ENCODE measurements at regions not wholly inside any gene's neighbourhood (a gene's known extent, or its start where the extent isn't known, plus 50 kb on each side); places are given as distances from the start of the nearest gene placed in this dataset.

GRCh38 chr10:123570898-123571515 lies 95.1 kb upstream of the GPR26 start:
- H3K4me3 ChIP-seq (ENCODE audit: low read length), result no peak overlapping the region
- no peak for DNase-seq (ENCODE audit: low read depth, low spot score)

- peak; percentile 50 for DNase-seq (ENCODE audit: low read depth, low spot score)
- no peak overlapping the region for H3K4me3 ChIP-seq (ENCODE audit: low read length)
These were observed 94.2 kb upstream of the GPR26 start for GRCh38 chr10:123571978-123572377.

GRCh38 chr10:123573236-123574108 lies 92.7 kb upstream of the GPR26 start:
- no peak overlapping the region for H3K4me3 ChIP-seq (ENCODE audit: low read length)
- DNase-seq (ENCODE audit: low read depth, low spot score), result no peak

GRCh38 chr10:123574109-123574698 lies 92.0 kb upstream of the GPR26 start:
- no peak overlapping the region for H3K4me3 ChIP-seq (ENCODE audit: low read length)
- DNase-seq (ENCODE audit: low read depth, low spot score), result no peak

GRCh38 chr10:123575105-123575504 lies 91.0 kb upstream of the GPR26 start:
- DNase-seq (ENCODE audit: low read depth, low spot score), result no peak
- H3K4me3 ChIP-seq (ENCODE audit: low read length), result no peak overlapping the region

- DNase-seq (ENCODE audit: low read depth, low spot score), result no peak
- no peak overlapping the region for H3K4me3 ChIP-seq (ENCODE audit: low read length)
These were observed 89.4 kb upstream of the GPR26 start for GRCh38 chr10:123576706-123577105.

- DNase-seq (ENCODE audit: low read depth, low spot score), result no peak
- H3K4me3 ChIP-seq (ENCODE audit: low read length), result no peak overlapping the region
These were observed 88.2 kb upstream of the GPR26 start for GRCh38 chr10:123577921-123578461.

- DNase-seq (ENCODE audit: low read depth, low spot score), result no peak
- no peak overlapping the region for H3K4me3 ChIP-seq (ENCODE audit: low read length)
These were observed 87.4 kb upstream of the GPR26 start for GRCh38 chr10:123578721-123579120.

- H3K4me3 ChIP-seq (ENCODE audit: low read length), result no peak overlapping the region
- DNase-seq (ENCODE audit: low read depth, low spot score), result no peak
These were observed 86.5 kb upstream of the GPR26 start for GRCh38 chr10:123579675-123580074.

- DNase-seq (ENCODE audit: low read depth, low spot score), result no peak
- no peak overlapping the region for H3K4me3 ChIP-seq (ENCODE audit: low read length)
These were observed 85.7 kb upstream of the GPR26 start for GRCh38 chr10:123580426-123580825.

GRCh38 chr10:123581656-123582055 lies 84.5 kb upstream of the GPR26 start:
- no peak for DNase-seq (ENCODE audit: low read depth, low spot score)
- H3K4me3 ChIP-seq (ENCODE audit: low read length), result no peak overlapping the region

GRCh38 chr10:123582084-123582989 lies 83.8 kb upstream of the GPR26 start:
- H3K4me3 ChIP-seq (ENCODE audit: low read length), result no peak overlapping the region

GRCh38 chr10:123583639-123584418 lies 82.3 kb upstream of the GPR26 start:
- DNase-seq (ENCODE audit: low read depth, low spot score), result no peak
- H3K4me3 ChIP-seq (ENCODE audit: low read length), result no peak overlapping the region

More at GRCh38 chr10:123582084-123582989, 83.8 kb upstream of the GPR26 start:
- peak; percentile 60 for DNase-seq (ENCODE audit: low read depth, low spot score)

GRCh38 chr10:123584419-123584775 lies 81.8 kb upstream of the GPR26 start:
- no peak overlapping the region for H3K4me3 ChIP-seq (ENCODE audit: low read length)
- no peak for DNase-seq (ENCODE audit: low read depth, low spot score)

GRCh38 chr10:123585477-123586445 lies 80.4 kb upstream of the GPR26 start:
- no peak for DNase-seq (ENCODE audit: low read depth, low spot score)

GRCh38 chr10:123587110-123587509 lies 79.0 kb upstream of the GPR26 start:
- no peak overlapping the region for H3K4me3 ChIP-seq (ENCODE audit: low read length)
- no peak for DNase-seq (ENCODE audit: low read depth, low spot score)

More at GRCh38 chr10:123585477-123586445, 80.4 kb upstream of the GPR26 start:
- no peak overlapping the region for H3K4me3 ChIP-seq (ENCODE audit: low read length)

- DNase-seq (ENCODE audit: low read depth, low spot score), result no peak
- no peak overlapping the region for H3K4me3 ChIP-seq (ENCODE audit: low read length)
These were observed 77.7 kb upstream of the GPR26 start for GRCh38 chr10:123588386-123588914.

Measured in Jurkat, Clone E6-1 (cell line).